Psoas muscle (tissue), 7 donors: ENCODE measurements at regions not wholly inside any gene's neighbourhood (a gene's known extent, or its start where the extent isn't known, plus 50 kb on each side); places are given as distances from the start of the nearest gene placed in this dataset.

Experiments
- ATAC-seq, 4 donors: fragments of 200-7000 bp; cut with Tn5 transposase; one replicate each; pipeline ENCODE4 v1.9.1; 2020; ENCODE audit warnings: moderate library complexity in 3 of 4, mild to moderate bottlenecking in 2 of 4
- DNase-seq, 2 donors: peaks; one replicate each; pipeline ENCODE4 v3.0.0-alpha.2; 2020
- H3K27ac ChIP-seq: fragments of 200-600 bp; one replicate; pipeline ENCODE4 v1.8.0; 2022
- H3K27me3 ChIP-seq, 3 donors: fragments of 200-600 bp in 1 of 3; one replicate each; pipeline versions ENCODE4 v1.6.1 to v1.8.0; 2013 to 2022; ENCODE audit warnings: low read length in 2 of 3, mild to moderate bottlenecking in 2 of 3, moderate library complexity in 1 of 3; ENCODE audit not compliant: insufficient read depth in 3 of 3
- H3K36me3 ChIP-seq, 2 donors: fragments of 200-600 bp in 1 of 2; one replicate each; pipeline versions ENCODE4 v1.6.1 to v1.8.0; 2013 to 2022; ENCODE audit warnings: low read depth in 1 of 2, mild to moderate bottlenecking in 1 of 2, moderate library complexity in 1 of 2; ENCODE audit not compliant: insufficient read depth in 1 of 2
- H3K4me1 ChIP-seq: fragments of 200-600 bp; one replicate; pipeline ENCODE4 v1.8.0; 2022
- H3K4me3 ChIP-seq: fragments of 200-600 bp; one replicate; pipeline ENCODE4 v1.8.0; 2022; ENCODE audit warnings: mild to moderate bottlenecking
- H3K9me3 ChIP-seq: fragments of 200-600 bp; one replicate; pipeline ENCODE4 v1.8.0; 2022
- CTCF ChIP-seq: fragments of 200-600 bp; IDR thresholded peaks from one replicate; pipeline ENCODE4 v1.8.0; 2022; ENCODE audit warnings: antibody characterized with exemption
- WGBS, 3 donors: extraction: QIAGEN DNeasy Blood & Tissue Kit; methylation state at CpG; one replicate each; pipeline versions ENCODE4 v1.1.6 to v1.1.7; 2013; 5-methylcytosine and 5-hydroxymethylcytosine counted together
- intact Hi-C, 2 donors: fragments of 100-400 bp; cut with DNase I; formaldehyde crosslinking; loops; one replicate each; pipeline versions ENCODE4 v1.11.0 to v1.14.2; 2022
- donor health status: healthy with polysubstance abuse.
- donor health status: DM: no; HTN: no; CAD: no; lungs with moderate emphysema.
- donor health status: Bipolar disorder and iron deficiency.
- donor health status: healthy.
- donor health status: DM: yes; HTN: yes; CAD: no.
- donor health status: DM: no; HTN: no; CAD: no.
- donor health status: DM: yes; HTN: yes; CAD: no.

GRCh38 chr1:233435622-233436021 is 108.1 kb downstream of the MAP3K21 start:
- Histone ChIP-seq H3K4me3 (no peak overlapping the region), H3K36me3 (no peaks in the 10 kb centered on the region), H3K9me3 (no peaks in the 10 kb centered on the region), H3K27ac (no peak overlapping the region), H3K4me1 (no peaks in the 10 kb centered on the region), H3K27me3 (no peaks in the 10 kb centered on the region)
- intact Hi-C loops: no loop called here
- DNase-seq (no peak), ATAC-seq (no peak)
- no peak for TF ChIP-seq CTCF
- 24 to 84% (median 81%) methylated on average over 1 of the region's 1 CpG for WGBS, 3 donors

DNA sequence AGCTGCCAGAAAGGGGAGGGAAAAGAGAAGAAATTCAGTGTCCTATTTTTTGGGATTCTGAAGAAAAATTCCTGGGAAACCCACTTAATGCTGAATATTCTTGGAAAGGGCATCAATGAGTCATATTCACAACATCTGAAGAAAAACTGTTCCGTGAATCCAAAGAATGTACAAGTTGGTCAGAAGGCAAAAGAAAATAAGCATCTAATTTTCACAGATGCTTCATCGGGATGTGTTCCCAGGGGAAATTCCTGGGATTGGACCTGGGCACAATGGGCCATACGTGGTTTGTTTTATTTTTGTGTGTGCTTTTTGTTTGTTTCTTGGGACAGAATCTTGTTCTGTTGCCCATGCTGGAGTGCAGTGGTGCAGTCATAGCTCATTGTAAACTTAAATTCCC is 112.2 kb downstream of the MAP3K21 start:
- Histone ChIP-seq H3K9me3 (no peaks in the 10 kb centered on the region), H3K4me1 (no peaks in the 10 kb centered on the region), H3K27ac (no peak overlapping the region), H3K36me3 (no peaks in the 10 kb centered on the region), H3K4me3 (no peak overlapping the region), H3K27me3 (no peaks in the 10 kb centered on the region)
- DNase-seq (no peak), ATAC-seq (no peak)
- intact Hi-C loops: loop anchor here in 1 of 2 donors (10.0 kb wide), 1 partner anchor 65 kb away; no protein-coding TSS in a partner anchor
- 19 to 27% (median 23%) methylated on average over 3 of the region's 3 CpGs for WGBS, 3 donors
- TF ChIP-seq CTCF: no peak

DNA sequence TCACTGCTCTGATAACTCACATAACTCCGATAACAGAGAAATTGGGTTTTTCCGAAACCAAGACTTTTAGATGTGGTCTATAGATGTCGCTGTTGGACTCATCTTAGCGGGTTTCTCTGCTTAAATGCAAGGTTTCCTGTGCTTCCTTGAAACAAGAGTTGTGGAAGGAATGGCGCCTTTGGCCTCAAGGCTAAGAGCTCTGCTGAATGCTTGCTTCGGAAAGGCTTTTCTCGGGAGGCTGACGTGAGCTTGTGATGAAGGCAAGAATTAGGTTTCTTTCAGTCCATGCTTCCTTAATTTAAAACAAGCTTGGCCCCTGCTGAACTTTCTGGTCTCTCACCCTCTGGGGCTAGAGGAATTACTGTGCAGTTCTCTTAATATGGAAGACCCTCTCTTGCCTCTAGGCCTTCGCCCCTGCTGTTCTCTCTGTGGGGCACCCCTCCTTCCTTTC is 113.5 kb downstream of the MAP3K21 start:
- H3K9me3 ChIP-seq: no peaks in the 10 kb centered on the region
- no peaks in the 10 kb centered on the region for H3K36me3 ChIP-seq
- peak; percentile 38 for TF ChIP-seq CTCF
- no peak for ATAC-seq
- H3K4me1 ChIP-seq: no peaks in the 10 kb centered on the region
- H3K4me3 ChIP-seq: no peak overlapping the region
- H3K27me3 ChIP-seq: no peaks in the 10 kb centered on the region
- H3K27ac ChIP-seq: no peak overlapping the region
- WGBS, 3 donors: 10 to 13% (median 11%) methylated on average over 9 of the region's 9 CpGs
- DNase-seq: no peak
- intact Hi-C loops: loop anchor here in 1 of 2 donors (10.0 kb wide), 1 partner anchor 64 kb away; no protein-coding TSS in a partner anchor

GRCh38 chr1:233442026-233442780 is 114.7 kb downstream of the MAP3K21 start:
- intact Hi-C loops: loop anchor here in 1 of 2 donors (10.0 kb wide), 1 partner anchor 63 kb away; no protein-coding TSS in a partner anchor
- H3K36me3 ChIP-seq: no peaks in the 10 kb centered on the region
- no peak overlapping the region for H3K27ac ChIP-seq
- no peak overlapping the region for H3K4me3 ChIP-seq
- H3K27me3 ChIP-seq: no peaks in the 10 kb centered on the region
- WGBS, 3 donors: 60 to 67% (median 64%) methylated on average over 8 of the region's 8 CpGs
- no peaks in the 10 kb centered on the region for H3K4me1 ChIP-seq
- DNase-seq (no peak), ATAC-seq (no peak)
- no peaks in the 10 kb centered on the region for H3K9me3 ChIP-seq
- no peak for TF ChIP-seq CTCF
